ENCODE measurements at regions not wholly inside any gene's neighbourhood (a gene's known extent, or its start where the extent isn't known, plus 50 kb on each side); places are given as distances from the start of the nearest gene placed in this dataset.

GRCh38 chr5:147051193-147051592 is 172.6 kb upstream of the PPP2R2B start:
- TF ChIP-seq TCF4 (CRISPR knock-in tag; IDR thresholded peaks at IDR 0.05; ENCODE audit: borderline replicate concordance) (no peak), ZNF8 (CRISPR knock-in tag; IDR thresholded peaks at IDR 0.05) (no peak), ZFP3 (CRISPR knock-in tag; IDR thresholded peaks at IDR 0.05) (no peak), OSR1 (CRISPR knock-in tag; IDR thresholded peaks at IDR 0.05) (no peak)

All from SK-N-SH treated with all-trans-retinoic acid at 6 μM for 48 hours (cell line).